Gastrocnemius medialis (tissue), 4 donors: ENCODE measurements at regions not wholly inside any gene's neighbourhood (a gene's known extent, or its start where the extent isn't known, plus 50 kb on each side); places are given as distances from the start of the nearest gene placed in this dataset.

ENCODE experiments used
- CTCF ChIP-seq, 5 experiments: fragments of 450-650 bp in 3 of 5; fragments of 200-600 bp in 2 of 5; sonication (generic) in 2 of 5; IDR thresholded peaks in 4 of 5; conservative IDR thresholded peaks in 1 of 5; 1 replicate in 4 of 5; 2 replicates in 1 of 5; pipeline ENCODE4 v1.5.1; 2016 to 2019; ENCODE audit warnings: antibody characterized with exemption in 5 of 5, mild to moderate bottlenecking in 3 of 5, moderate library complexity in 3 of 5
- POLR2A ChIP-seq, 2 donors: fragments of 450-650 bp; IDR thresholded peaks; one replicate each; pipeline ENCODE4 v1.6.1; 2017; ENCODE audit warnings: antibody characterized with exemption in 2 of 2, mild to moderate bottlenecking in 2 of 2, moderate library complexity in 2 of 2

GRCh38 chr6:51386347-51386836 lies 567.7 kb downstream of the TFAP2B start:
- TF ChIP-seq CTCF (IDR thresholded peaks at IDR 0.05 in 4 of 5, conservative IDR thresholded peaks at IDR 0.05 in 1 of 5), result no peak
- TF ChIP-seq POLR2A (IDR thresholded peaks at IDR 0.05), result no peak
